ENCODE measurements at regions not wholly inside any gene's neighbourhood (a gene's known extent, or its start where the extent isn't known, plus 50 kb on each side); places are given as distances from the start of the nearest gene placed in this dataset.

GRCh38 chr1:59198564-59198963, 98.3 kb upstream of the FGGY start:
- TF ChIP-seq CTCF (IDR thresholded peaks at IDR 0.05) = no peak
- TF ChIP-seq POLR2A (IDR thresholded peaks at IDR 0.05) = no peak

All from uterus (tissue), 2 donors.